Middle frontal gyrus (tissue), 1 donor: ENCODE measurements at regions not wholly inside any gene's neighbourhood (a gene's known extent, or its start where the extent isn't known, plus 50 kb on each side); places are given as distances from the start of the nearest gene placed in this dataset.

Experiments used
- DNase-seq: peaks from one replicate; pipeline ENCODE4 v3.0.0-alpha.2; 2015; ENCODE audit warnings: low spot score; ENCODE audit errors: extremely low spot score

- peak; percentile 11 for DNase-seq
Measured at GRCh38 chr14:101395779-101396178, 165.5 kb upstream of the DIO3 start.

DNA sequence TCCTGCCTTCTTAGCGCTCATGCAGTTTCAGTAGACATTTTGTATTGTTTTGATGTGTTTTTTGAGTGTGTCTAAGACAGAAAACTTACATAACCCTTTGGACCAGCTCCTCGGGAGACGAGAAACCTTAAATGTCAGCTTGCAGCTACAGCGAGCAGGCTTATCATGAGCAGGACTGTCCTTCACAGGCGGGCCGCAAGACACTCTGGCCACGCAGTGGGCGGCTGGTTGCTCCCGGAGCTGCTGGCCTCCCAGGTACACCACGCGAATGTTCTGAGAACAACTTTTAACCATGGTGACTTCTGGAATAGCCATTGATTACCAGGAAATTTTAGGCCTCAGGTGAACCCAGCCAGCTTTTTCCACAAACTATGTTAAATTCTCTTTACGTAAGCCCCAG is 164.1 kb upstream of the DIO3 start:
- no peak for DNase-seq

DNA sequence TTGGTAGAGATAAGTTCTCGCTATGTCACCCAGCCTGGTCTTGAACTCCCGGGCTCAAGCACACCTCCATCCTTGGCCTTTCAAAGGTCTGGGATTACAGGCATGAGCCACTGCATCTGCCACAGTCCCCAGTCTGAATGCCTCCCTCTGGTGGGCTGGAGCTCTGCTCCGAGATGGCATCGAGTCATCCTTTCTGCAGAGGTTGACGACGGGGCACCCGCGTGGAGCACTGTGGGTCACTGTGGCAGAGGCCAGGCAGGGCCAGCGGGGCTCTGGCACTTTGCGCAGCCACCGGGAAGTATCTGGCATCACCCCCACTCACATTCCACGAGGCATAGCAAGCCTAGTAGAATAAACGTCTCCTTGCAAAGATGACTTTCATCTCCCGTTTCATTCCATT is 163.3 kb upstream of the DIO3 start:
- no peak for DNase-seq

DNA sequence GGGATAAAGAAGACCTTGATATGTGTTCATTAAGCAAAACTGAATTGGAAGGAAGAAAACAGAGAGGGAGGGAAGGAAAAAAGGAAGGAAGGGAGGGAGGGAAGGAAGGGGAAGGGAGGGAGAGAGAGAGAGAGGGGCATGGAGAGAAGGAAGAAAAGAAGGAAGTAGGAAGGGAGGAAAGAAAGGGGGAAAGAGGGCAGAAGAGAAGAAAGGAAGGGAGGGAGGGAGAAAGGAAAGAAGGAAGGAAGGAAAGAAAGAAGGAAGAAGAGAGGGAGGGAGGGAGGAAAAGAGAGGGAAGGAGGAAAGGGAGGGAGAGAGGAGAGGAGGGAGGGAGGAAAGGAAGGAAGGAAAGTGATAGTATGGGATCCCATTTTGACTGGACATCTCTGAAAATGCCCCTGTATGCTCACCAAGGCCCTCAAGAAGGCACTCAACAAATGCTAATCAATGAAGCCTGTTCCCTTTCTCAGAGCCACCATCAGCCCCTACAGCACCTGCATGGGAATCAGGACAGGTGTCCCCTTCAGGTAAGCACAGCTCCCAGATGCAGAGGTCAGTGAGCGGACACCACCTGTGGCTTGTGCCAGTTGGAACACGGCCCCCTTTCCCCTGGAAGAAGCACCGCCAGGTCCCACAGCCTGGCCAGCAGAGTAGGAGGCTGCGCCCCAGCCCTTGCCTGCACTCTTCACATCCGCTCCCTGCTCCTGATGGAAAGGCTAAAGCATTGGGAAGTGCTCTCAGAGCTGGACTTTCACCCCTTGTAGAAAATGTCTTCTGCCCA is 161.4 kb upstream of the DIO3 start:
- no peak for DNase-seq

DNA sequence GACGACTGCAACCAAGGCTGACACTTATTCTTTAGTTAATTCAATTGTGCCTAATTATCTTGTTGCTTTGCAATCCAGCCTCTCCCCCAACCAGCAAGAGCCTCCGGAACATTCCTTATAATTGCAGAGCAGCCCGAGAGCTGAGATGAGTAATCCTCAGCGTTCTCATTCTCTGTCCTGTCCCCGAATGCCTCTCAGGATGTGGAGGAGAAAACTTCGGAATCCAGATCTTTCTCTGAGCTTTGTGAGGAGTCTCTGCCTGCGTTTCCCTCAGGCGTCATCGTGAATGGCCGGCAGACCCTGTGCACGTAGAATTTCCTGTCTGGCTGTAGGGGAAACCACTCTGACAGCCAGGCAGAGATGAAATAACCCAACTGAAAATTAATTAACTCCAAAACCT is 160.5 kb upstream of the DIO3 start:
- peak; percentile 4 for DNase-seq

GRCh38 chr14:101402936-101403660 is 158.2 kb upstream of the DIO3 start:
- DNase-seq, result no peak

DNA sequence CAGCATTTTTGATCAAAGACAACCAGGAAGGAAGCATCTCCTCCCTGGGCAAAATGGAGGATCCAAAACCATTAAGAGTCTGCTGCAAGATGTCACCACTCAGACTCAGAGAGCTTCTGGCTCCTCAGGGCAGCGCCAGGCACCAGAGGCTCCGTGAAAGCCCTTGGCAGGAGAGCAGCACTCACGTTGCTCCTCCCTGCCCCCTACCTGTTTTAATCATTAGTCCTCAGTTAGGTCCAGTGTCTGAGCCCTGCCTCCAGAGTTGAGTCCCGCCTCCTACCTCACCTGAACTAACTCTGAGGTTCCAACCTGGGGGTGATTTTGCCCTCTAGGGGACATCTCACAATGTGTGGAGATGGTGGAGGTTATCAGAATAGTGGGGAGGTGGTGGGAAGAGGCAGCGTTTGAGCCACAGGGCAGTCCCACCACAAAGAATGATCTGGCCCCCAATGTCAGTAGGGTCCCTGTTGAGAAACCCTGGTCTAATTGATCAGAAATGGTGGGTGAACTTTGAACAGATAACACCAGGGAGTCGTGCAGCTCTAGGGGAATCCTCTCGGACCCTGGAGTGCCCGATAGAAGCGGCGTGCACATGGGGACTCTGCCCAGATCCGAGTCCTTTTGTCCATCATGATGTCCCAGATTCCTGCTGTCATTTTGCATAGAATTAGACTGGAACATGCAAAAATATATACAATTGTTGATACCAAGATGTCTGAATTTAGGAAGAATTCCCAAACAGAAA is 156.7 kb upstream of the DIO3 start:
- DNase-seq, result no peak

- DNase-seq, result no peak
Measured at GRCh38 chr14:101405171-101405883, 156.0 kb upstream of the DIO3 start.

DNA sequence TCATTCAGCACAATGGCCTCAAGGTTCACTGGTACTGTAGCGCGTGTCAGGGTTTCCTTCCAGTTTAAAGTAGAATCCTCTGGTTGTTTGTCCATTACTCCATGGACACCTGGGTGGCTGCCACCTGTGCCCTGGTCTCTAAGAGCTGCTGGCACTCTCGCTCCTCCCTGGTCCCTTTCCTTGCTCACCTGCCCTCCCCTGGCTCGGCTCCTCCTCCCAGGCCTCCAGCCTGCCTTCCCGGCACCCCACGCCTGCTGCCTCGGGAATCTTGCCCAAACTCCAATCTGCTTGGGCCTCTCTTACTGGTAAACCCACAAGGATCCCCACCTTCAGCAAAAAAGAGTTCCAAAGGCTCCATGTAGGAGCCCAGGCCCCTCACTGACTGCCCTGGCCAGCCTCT is 154.4 kb upstream of the DIO3 start:
- DNase-seq, result no peak

- DNase-seq, result no peak
Measured at GRCh38 chr14:101407328-101407727, 154.0 kb upstream of the DIO3 start.

- no peak for DNase-seq
Measured at GRCh38 chr14:101408077-101408831, 153.0 kb upstream of the DIO3 start.

GRCh38 chr14:101409006-101409543 is 152.2 kb upstream of the DIO3 start:
- no peak for DNase-seq

DNA sequence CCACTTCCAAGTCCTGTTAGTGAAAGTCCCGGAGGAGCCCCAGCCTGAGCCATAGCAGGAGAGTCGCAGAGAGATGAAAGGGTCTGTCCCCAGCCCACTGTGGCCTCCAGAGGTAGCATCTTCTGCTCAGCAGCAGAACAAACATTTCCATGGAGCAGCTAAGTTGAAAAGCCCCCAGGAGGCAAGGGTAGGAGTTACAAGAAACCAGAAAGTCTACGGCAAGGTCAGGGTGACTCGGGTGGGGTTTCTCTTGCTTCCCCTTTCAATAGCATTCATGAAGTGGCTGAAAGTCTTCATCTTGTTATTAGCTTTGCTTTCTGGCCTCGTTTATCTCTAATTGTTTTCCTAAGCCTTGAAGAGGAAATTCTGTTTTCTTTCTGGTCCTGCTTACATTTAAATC is 151.2 kb upstream of the DIO3 start:
- no peak for DNase-seq

DNA sequence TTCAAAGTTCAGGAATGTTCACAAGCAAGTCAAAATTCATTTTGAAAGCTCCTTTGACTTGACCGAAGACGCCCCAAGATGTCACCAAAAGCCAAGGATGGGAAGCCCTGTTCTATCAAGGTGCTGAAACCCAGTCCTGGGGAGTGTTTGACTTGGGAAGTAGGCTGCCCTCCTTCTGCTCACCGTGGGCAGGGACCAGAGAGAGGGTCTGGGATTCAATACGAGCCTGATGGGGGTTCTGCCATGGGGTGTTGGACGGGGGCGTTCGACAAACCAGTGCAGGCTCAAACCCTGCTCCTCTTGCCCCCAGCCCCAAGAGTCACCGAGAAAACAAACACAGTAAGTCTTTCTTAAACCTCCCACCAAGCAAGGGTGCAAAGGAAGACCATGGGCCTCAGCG is 150.1 kb upstream of the DIO3 start:
- no peak for DNase-seq

DNA sequence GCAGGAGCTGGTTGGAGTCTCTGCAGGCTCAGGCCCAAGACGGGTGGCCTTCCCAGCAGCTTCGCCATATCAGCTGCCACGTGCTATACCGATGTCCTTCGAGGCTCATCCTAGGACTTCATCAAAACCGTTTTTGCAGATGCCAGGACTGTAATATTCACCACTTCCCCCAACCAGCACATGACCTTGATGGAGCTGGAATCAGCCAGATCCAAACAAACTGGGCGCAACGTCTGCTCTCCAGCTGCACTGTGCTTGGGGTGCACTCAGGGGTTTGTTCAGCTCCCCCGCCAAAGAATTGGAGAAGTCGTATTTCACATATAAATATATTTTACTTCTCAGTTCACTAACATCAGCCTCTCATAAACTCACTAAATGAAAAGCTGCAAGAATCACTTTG is 149.5 kb upstream of the DIO3 start:
- no peak for DNase-seq

GRCh38 chr14:101412739-101413138 is 148.6 kb upstream of the DIO3 start:
- no peak for DNase-seq

GRCh38 chr14:101417434-101417833 is 143.9 kb upstream of the DIO3 start:
- no peak for DNase-seq

GRCh38 chr14:101418601-101419000 is 142.7 kb upstream of the DIO3 start:
- no peak for DNase-seq

DNA sequence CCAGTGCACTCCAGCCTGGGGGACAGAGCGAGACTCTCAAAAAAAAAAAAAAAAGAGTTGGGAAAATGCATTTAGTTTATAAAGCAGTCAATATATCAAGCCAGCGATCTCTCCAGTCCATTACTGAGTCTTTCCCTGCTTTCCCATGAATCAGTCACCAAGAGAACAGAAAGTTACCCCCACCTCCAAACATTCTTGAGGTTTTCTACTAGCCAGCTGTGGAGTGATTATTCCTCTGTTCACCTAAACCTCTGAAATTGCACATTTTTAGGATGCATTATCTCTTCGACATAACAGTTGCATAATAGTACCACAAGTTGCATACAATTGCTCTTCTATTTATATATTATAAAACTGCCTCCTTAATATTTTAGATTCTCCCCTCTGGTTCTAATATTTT is 134.8 kb upstream of the DIO3 start:
- DNase-seq, result no peak

- no peak for DNase-seq
Measured at GRCh38 chr14:101428409-101428808, 132.9 kb upstream of the DIO3 start.

DNA sequence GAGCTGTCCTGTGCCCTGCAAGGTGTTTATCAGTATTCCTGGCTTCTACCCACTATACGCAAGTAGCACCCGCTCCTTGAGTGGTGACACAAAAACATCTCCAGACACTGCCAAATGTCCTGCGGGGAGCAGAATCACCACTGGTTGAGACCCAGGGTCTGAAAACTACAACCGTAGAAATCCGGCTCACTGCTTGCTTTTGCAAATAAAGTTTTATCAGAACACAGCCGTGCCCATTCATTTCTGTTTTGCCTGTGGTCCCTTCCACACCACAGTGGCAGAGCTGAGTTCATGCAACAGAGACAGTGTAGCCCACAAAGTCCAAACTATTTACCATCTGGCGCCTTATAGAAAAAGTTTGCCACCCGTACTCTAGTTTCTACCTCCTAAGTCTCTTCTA is 125.7 kb upstream of the DIO3 start:
- no peak for DNase-seq
